ENCODE measurements at regions not wholly inside any gene's neighbourhood (a gene's known extent, or its start where the extent isn't known, plus 50 kb on each side); places are given as distances from the start of the nearest gene placed in this dataset.
"Not testable (repeated sequence)": the region's sequence is repeated elsewhere in the genome, so short reads cannot be mapped to it uniquely, and the experiment has no call there.

GRCh38 chr6:6414931-6415330 lies 94.5 kb upstream of the F13A1 start:
- no peak for DNase-seq

- no peak for DNase-seq
These were observed 97.0 kb upstream of the F13A1 start for GRCh38 chr6:6417475-6417874.

GRCh38 chr6:6418421-6418820 lies 98.0 kb upstream of the F13A1 start:
- no peak for DNase-seq

GRCh38 chr6:6420107-6420506 lies 99.6 kb upstream of the F13A1 start:
- no peak for DNase-seq

- DNase-seq = no peak
These were observed 113.7 kb upstream of the F13A1 start for GRCh38 chr6:6434151-6434550.

GRCh38 chr6:6434723-6435122 lies 114.3 kb upstream of the F13A1 start:
- DNase-seq = no peak

- DNase-seq = no peak
These were observed 115.9 kb upstream of the F13A1 start for GRCh38 chr6:6436366-6436765.

- DNase-seq = no peak
These were observed 116.5 kb upstream of the F13A1 start for GRCh38 chr6:6436946-6437345.

- no peak for DNase-seq
These were observed 117.8 kb upstream of the F13A1 start for GRCh38 chr6:6438286-6438685.

GRCh38 chr6:6439778-6440177 lies 119.3 kb upstream of the F13A1 start:
- DNase-seq = no peak

GRCh38 chr6:6452002-6452401 lies 131.5 kb upstream of the F13A1 start:
- no peak for DNase-seq

- no peak for DNase-seq
These were observed 132.7 kb upstream of the F13A1 start for GRCh38 chr6:6453186-6453585.

- no peak for DNase-seq
These were observed 133.2 kb upstream of the LY86 start for GRCh38 chr6:6455272-6455671.

GRCh38 chr6:6458172-6458571 lies 130.3 kb upstream of the LY86 start:
- DNase-seq = no peak

- not testable (repeated sequence) for DNase-seq
These were observed 128.6 kb upstream of the LY86 start for GRCh38 chr6:6459963-6460362.

- no peak for DNase-seq
These were observed 128.1 kb upstream of the LY86 start for GRCh38 chr6:6460416-6460815.

- no peak for DNase-seq
These were observed 127.4 kb upstream of the LY86 start for GRCh38 chr6:6461138-6461537.

GRCh38 chr6:6466967-6467761 lies 121.4 kb upstream of the LY86 start:
- DNase-seq = no peak

- no peak for DNase-seq
These were observed 119.4 kb upstream of the LY86 start for GRCh38 chr6:6469074-6469473.

GRCh38 chr6:6470123-6470522 lies 118.4 kb upstream of the LY86 start:
- no peak for DNase-seq

- DNase-seq = no peak
These were observed 117.2 kb upstream of the LY86 start for GRCh38 chr6:6471276-6471675.

GRCh38 chr6:6474170-6474920 lies 114.2 kb upstream of the LY86 start:
- no peak for DNase-seq

- no peak for DNase-seq
These were observed 108.7 kb upstream of the LY86 start for GRCh38 chr6:6479785-6480184.

- DNase-seq = no peak
These were observed 106.3 kb upstream of the LY86 start for GRCh38 chr6:6482256-6482655.

GRCh38 chr6:6483168-6483567 lies 105.4 kb upstream of the LY86 start:
- DNase-seq = no peak
